NCI-H128 (cell line): ENCODE measurements at regions not wholly inside any gene's neighbourhood (a gene's known extent, or its start where the extent isn't known, plus 50 kb on each side); places are given as distances from the start of the nearest gene placed in this dataset.

Experiments
- DNase-seq: peaks from one replicate; lab custom pipeline; 2025; ENCODE audit not compliant: unreplicated experiment; lab: John Stamatoyannopoulos, UW

DNA sequence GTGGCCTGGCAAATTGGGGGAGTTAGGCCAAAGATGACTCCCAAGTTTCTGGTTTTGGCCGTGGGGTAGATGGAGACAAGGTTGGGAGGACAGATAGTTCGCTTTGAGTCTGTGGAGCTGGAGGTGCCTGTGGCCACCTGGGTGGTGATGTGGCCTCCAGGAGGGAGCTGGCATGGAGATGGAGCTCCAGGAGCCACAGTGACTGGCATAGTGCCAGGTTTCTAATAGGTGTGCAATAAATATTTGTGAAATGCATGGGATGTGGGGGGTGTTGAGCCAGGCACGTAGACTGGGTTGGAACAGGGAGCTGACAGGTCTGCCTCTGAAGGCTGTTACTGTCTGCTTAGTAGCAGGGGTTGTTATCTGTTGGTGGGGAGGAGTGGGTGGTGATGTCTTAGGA lies 102.7 kb downstream of the PAX1 start:
- DNase-seq: no peak

DNA sequence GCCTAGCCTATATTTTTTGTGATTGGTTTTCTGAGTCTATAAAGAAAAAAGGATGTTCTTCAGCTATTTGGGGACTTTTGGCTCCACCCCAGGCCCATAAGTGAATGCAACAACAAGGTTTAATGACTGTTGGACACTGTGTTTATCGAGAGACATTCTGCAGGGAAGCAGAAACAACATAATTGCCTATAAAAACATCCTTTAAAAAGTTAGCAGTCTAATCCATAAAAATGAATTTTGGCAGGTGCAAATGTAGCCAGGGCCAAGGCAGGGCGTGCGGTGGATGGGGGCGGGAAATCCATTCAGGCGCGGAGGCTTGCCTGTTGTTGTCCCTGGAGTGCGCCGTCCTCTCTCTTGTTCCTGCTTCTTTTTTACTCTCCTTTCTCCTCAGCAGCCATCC lies 99.3 kb downstream of the PAX1 start:
- DNase-seq: no peak

DNA sequence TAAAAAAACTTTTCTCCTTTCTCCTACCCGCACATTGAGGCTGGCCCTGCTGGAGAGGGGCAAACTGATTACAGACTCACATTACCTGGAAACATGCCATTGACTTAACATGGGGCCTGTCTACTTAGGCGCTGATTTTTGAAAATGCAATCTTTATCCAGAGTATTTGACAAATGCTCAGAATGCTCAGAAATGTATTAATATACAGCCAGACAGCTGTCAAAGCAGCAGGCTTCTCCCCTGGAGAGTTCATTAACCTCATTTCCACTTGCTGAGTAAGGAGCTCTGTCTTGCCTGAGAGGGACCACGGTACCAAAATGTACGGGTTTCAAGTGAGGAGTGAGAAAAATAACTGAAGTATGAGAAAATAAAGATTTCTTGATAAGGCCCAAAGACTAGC lies 95.7 kb downstream of the PAX1 start:
- no peak for DNase-seq

DNA sequence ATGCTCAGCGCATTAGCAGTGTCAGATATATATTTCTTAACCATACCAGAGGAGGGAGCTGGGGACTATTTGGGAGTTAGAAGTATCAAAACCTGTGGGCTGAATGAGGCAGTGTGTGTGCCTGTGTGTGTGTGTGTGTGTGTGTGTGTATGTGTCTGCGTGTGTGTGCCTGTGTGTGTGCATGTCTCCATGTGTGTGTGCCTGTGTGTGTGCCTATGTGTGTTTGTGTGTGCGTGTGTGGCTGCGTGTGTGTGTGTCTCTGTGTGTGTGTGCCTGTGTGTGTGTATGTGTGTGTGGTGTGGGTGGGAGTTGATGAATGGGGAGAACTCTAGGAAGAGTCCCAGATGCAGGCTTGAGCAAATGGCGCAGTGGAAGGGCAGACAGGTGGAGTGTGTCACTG lies 92.9 kb downstream of the PAX1 start:
- no peak for DNase-seq

DNA sequence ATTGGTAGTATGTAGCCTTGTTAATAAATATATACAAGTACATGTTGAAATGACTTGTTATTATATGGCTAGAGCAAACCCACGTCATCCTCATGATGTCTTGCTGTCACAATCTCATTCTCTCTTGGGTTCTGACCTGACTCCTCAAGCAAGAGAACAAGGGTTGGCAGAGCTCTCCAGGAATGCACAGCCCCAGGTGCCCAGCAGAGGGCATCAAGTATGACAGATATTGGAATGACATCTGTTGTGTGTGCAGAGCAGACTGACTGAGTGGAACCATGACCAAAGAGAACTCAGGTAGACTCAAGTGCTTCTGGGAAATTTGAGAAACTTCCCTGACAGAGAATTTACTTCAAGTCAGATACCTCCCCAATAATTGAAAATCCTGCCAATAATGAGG lies 90.6 kb downstream of the PAX1 start:
- DNase-seq: no peak

DNA sequence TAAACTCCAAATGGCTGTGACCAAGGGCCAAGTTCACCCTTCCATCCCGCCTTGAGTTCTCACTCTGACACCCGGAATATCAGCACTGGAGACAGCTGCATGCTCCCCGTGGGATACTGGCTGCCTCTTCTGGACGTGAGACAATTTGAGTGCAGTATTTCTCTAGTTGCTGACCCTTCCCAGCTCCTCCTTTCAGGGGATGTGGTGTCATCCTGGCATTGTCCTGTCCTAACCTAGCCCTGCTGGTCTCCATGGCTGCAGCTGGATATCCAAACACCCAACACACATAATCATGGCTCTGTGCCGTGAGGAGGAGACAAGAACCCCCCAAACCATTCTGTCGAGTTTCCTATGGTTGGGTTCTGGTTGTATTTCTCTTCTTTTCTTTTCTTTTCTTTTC lies 82.6 kb downstream of the PAX1 start:
- DNase-seq: no peak

DNA sequence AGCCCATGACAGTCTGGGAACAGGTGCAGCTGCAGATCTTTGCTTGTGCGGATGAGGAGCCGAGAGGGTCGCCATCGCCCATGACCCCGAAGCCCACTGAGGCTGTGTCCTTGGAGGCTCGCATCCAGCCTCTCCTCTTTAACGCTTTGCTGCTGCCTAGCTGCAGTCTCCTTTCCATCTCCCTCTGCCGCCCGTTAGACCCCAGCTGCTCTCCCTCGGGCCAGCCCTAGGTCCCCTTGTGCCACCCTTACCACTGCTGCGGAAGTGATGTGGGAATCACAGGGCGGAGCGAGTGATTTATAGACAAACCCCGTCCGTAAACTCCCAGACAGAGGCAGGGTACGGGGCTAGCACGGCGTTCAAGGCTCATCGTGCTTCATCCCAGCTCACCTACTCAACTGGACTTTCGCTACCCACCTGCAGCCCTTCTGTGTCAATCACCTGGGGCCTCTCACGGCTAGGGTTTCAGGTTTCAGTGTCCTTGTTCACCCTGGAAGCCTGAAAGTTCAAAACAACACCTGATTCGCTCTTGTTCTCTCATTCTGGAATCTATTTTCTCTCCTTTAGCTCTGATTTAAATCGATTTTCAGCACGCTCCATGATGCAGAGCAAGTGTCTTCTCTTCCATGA lies 76.1 kb downstream of the PAX1 start:
- no peak for DNase-seq

DNA sequence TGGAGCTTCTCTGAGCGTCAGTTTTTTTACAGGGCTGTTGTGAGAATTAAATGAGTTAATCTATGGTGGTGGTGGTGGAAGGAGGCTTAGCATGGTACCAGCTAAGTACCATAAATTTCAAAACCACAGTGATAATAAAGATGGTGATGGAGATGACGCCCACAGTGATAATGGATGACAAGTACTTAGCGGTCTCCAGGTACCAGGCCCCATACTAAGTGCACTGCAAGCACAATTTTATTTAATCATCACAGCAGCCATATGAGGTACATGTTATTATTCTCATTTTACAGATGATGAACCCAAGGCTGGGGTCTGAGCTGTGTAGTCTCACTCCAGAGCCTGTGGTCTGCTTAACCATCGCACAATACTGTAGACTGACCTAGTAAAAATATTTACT lies 75.1 kb downstream of the PAX1 start:
- no peak for DNase-seq
